ENCODE measurements at regions not wholly inside any gene's neighbourhood (a gene's known extent, or its start where the extent isn't known, plus 50 kb on each side); places are given as distances from the start of the nearest gene placed in this dataset.

DNA sequence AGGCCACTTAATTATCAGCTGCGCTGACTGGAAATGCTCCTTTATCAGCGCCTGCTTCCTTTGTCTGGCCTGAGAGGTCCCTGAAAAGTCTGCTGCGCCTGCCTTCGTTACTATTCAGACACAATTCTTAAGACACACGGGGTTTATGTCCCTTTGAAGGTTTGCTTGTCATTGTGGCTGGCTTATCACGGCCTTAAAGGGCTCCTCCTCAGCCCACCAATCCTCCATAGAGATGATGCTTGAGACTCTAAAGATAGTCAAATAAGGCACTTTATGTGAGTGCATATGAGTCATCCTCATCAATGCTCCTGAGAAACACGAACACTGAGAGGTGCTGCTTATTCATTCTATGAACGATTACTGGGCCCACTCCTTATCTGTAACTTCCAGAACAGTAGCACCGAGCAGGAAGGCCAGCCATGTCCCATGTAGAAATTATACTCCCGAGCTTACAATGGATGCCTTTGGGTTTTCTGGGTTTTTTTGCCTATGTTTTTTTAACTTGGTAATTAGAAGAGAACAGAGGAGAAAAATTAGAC is 1268.2 kb upstream of the TMEM132C start:
- TF ChIP-seq POLR2A (IDR thresholded peaks at IDR 0.05): no peak
- TF ChIP-seq, protein P1, sequence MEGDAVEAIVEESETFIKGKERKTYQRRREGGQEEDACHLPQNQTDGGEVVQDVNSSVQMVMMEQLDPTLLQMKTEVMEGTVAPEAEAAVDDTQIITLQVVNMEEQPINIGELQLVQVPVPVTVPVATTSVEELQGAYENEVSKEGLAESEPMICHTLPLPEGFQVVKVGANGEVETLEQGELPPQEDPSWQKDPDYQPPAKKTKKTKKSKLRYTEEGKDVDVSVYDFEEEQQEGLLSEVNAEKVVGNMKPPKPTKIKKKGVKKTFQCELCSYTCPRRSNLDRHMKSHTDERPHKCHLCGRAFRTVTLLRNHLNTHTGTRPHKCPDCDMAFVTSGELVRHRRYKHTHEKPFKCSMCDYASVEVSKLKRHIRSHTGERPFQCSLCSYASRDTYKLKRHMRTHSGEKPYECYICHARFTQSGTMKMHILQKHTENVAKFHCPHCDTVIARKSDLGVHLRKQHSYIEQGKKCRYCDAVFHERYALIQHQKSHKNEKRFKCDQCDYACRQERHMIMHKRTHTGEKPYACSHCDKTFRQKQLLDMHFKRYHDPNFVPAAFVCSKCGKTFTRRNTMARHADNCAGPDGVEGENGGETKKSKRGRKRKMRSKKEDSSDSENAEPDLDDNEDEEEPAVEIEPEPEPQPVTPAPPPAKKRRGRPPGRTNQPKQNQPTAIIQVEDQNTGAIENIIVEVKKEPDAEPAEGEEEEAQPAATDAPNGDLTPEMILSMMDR (IDR thresholded peaks at IDR 0.05): no peak
